ENCODE measurements at regions not wholly inside any gene's neighbourhood (a gene's known extent, or its start where the extent isn't known, plus 50 kb on each side); places are given as distances from the start of the nearest gene placed in this dataset.

GRCh38 chr20:23178806-23179205, 92.7 kb upstream of the CD93 start:
- peak; percentile 82 for ATAC-seq
- DNase-seq = no peak
- no peak overlapping the region for H3K27ac ChIP-seq

GRCh38 chr20:23174821-23175220, 88.7 kb upstream of the CD93 start:
- intact Hi-C loops (cut with DNase I) = no loop called here
- no peak overlapping the region for H3K4me3 ChIP-seq
- ATAC-seq = no peak

More at GRCh38 chr20:23178806-23179205, 92.7 kb upstream of the CD93 start:
- Histone ChIP-seq H3K4me3 (no peak overlapping the region), H3K27me3 (no peaks in the 10 kb centered on the region), H3K9me3 (no peaks in the 10 kb centered on the region), H3K4me1 (no peaks in the 10 kb centered on the region), H3K36me3 (no peaks in the 10 kb centered on the region)
- peak; percentile 42 for TF ChIP-seq CTCF (IDR thresholded peaks at IDR 0.05)
- intact Hi-C loops (cut with DNase I) = no loop called here

GRCh38 chr20:23167431-23167830, 81.3 kb upstream of the CD93 start:
- ATAC-seq (no peak), DNase-seq (no peak)
- no peak for TF ChIP-seq CTCF (IDR thresholded peaks at IDR 0.05)
- Histone ChIP-seq H3K27ac (no peak overlapping the region), H3K27me3 (no peaks in the 10 kb centered on the region), H3K4me1 (peaks cover 8% of the 10 kb centered on the region), H3K4me3 (no peak overlapping the region), H3K9me3 (no peaks in the 10 kb centered on the region), H3K36me3 (no peaks in the 10 kb centered on the region)
- intact Hi-C loops (cut with DNase I) = no loop called here

More at GRCh38 chr20:23174821-23175220, 88.7 kb upstream of the CD93 start:
- DNase-seq = no peak
- H3K4me1 ChIP-seq = no peaks in the 10 kb centered on the region
- no peak for TF ChIP-seq CTCF (IDR thresholded peaks at IDR 0.05)
- no peaks in the 10 kb centered on the region for H3K27me3 ChIP-seq
- H3K9me3 ChIP-seq = no peaks in the 10 kb centered on the region
- no peak overlapping the region for H3K27ac ChIP-seq
- H3K36me3 ChIP-seq = no peaks in the 10 kb centered on the region

- H3K9me3 ChIP-seq = no peaks in the 10 kb centered on the region
- intact Hi-C loops (cut with DNase I) = no loop called here
- TF ChIP-seq CTCF (IDR thresholded peaks at IDR 0.05) = no peak
- DNase-seq (no peak), ATAC-seq (no peak)
- H3K4me1 ChIP-seq = peaks cover 16% of the 10 kb centered on the region
- H3K27me3 ChIP-seq = no peaks in the 10 kb centered on the region
- H3K27ac ChIP-seq = no peak overlapping the region
- no peaks in the 10 kb centered on the region for H3K36me3 ChIP-seq
- H3K4me3 ChIP-seq = no peak overlapping the region
Measured at GRCh38 chr20:23166563-23166962, 80.4 kb upstream of the CD93 start.

GRCh38 chr20:23165964-23166363, 79.8 kb upstream of the CD93 start:
- no peak for DNase-seq

More at GRCh38 chr20:23165964-23166363, 79.8 kb upstream of the CD93 start:
- no peak for ATAC-seq
- no peak for TF ChIP-seq CTCF (IDR thresholded peaks at IDR 0.05)
- Histone ChIP-seq H3K4me1 (peaks cover 22% of the 10 kb centered on the region), H3K4me3 (no peak overlapping the region), H3K27ac (no peak overlapping the region), H3K9me3 (no peaks in the 10 kb centered on the region), H3K36me3 (no peaks in the 10 kb centered on the region), H3K27me3 (no peaks in the 10 kb centered on the region)
- intact Hi-C loops (cut with DNase I) = no loop called here
